Ovary (tissue), 7 donors: ENCODE measurements at regions not wholly inside any gene's neighbourhood (a gene's known extent, or its start where the extent isn't known, plus 50 kb on each side); places are given as distances from the start of the nearest gene placed in this dataset.

ENCODE experiments used
- DNase-seq, 5 donors: peaks; one replicate each; pipeline ENCODE4 v3.0.0-alpha.2; 2019 to 2020
- H3K27ac ChIP-seq, 2 donors: fragments of 200-600 bp; one replicate each; pipeline versions ENCODE4 v1.5.1 to v1.8.0; 2019 to 2022
- H3K27me3 ChIP-seq: fragments of 200-600 bp; one replicate; pipeline ENCODE4 v1.8.0; 2022
- H3K36me3 ChIP-seq: fragments of 200-600 bp; sonication (generic); one replicate; pipeline ENCODE4 v1.5.1; 2019
- H3K4me1 ChIP-seq: one replicate; pipeline ENCODE4 v1.8.1; 2013; ENCODE audit warnings: mild to moderate bottlenecking, moderate library complexity; ENCODE audit not compliant: insufficient read depth
- H3K4me3 ChIP-seq: fragments of 200-600 bp; sonication (generic); one replicate; pipeline ENCODE4 v1.5.1; 2017
- H3K9me3 ChIP-seq, 2 donors: fragments of 200-600 bp in 1 of 2; sonication (generic) in 1 of 2; one replicate each; pipeline versions ENCODE4 v1.5.1 to v1.8.1; 2013 to 2019; ENCODE audit warnings: mild to moderate bottlenecking in 1 of 2, moderate library complexity in 1 of 2
- CTCF ChIP-seq, 3 donors: fragments of 450-650 bp in 2 of 3; fragments of 200-600 bp in 1 of 3; IDR thresholded peaks; one replicate each; pipeline versions ENCODE4 v1.5.1 to v1.8.0; 2016 to 2022; ENCODE audit warnings: antibody characterized with exemption in 3 of 3, mild to moderate bottlenecking in 1 of 3
- EP300 ChIP-seq: sonication (generic); formaldehyde crosslinking; IDR thresholded peaks from one replicate; pipeline ENCODE4 v1.6.1; 2017; ENCODE audit warnings: antibody characterized with exemption
- POLR2A ChIP-seq: fragments of 450-650 bp; IDR thresholded peaks from one replicate; pipeline ENCODE4 v1.6.1; 2017; ENCODE audit warnings: antibody characterized with exemption, mild to moderate bottlenecking, moderate library complexity
- WGBS, 3 donors: extraction: QIAGEN DNeasy Blood & Tissue Kit in 1 of 3; methylation state at CpG; one replicate each; pipeline versions ENCODE4 v1.1.5 to v1.1.7; 2013 to 2017; 5-methylcytosine and 5-hydroxymethylcytosine counted together
- intact Hi-C, 4 donors: fragments of 100-400 bp; cut with DNase I; formaldehyde crosslinking; loops; one replicate each; pipeline versions ENCODE4 v1.11.0 to v1.15.1; 2022 to 2023
- donor health status: DM: no; HTN: no; CAD: no; lungs with moderate emphysema.
- donor health status: DM: no; HTN: no; CAD: no.
- donor health status: Bipolar disorder and iron deficiency.
- donor health status: DM: no; HTN: no; CAD: no.
- donor health status: DM: yes; HTN: yes; CAD: no.

- DNase-seq = no peak
- no peaks in the 10 kb centered on the region for H3K9me3 ChIP-seq
- peaks cover 1% of the 10 kb centered on the region for H3K4me1 ChIP-seq
- H3K27ac ChIP-seq = no peak overlapping the region
- intact Hi-C loops = loop anchor here in 1 of 4 donors (10.0 kb wide), 1 partner anchor 147 kb away; no protein-coding TSS in a partner anchor
- no peaks in the 10 kb centered on the region for H3K27me3 ChIP-seq
- TF ChIP-seq CTCF (IDR thresholded peaks at IDR 0.05) (no peak), EP300 (no peak), POLR2A (no peak)
- WGBS, 3 donors = 89 to 92% (median 89%) methylated on average over 2 of the region's 2 CpGs
- no peak overlapping the region for H3K4me3 ChIP-seq
- no peaks in the 10 kb centered on the region for H3K36me3 ChIP-seq
Observed at GRCh38 chr3:111331912-111332311, 210.1 kb upstream of the CD96 start.

GRCh38 chr3:111332488-111333080 lies 209.4 kb upstream of the CD96 start:
- intact Hi-C loops = loop anchor here in 1 of 4 donors (10.0 kb wide), 1 partner anchor 148 kb away; no protein-coding TSS in a partner anchor
- no peaks in the 10 kb centered on the region for H3K9me3 ChIP-seq

GRCh38 chr3:111333642-111334041 lies 208.4 kb upstream of the CD96 start:
- intact Hi-C loops = loop anchor here in 1 of 4 donors (10.0 kb wide), 1 partner anchor 149 kb away; no protein-coding TSS in a partner anchor
- 92 to 96% (median 96%) methylated on average over 3 of the region's 3 CpGs for WGBS, 3 donors
- TF ChIP-seq POLR2A = no peak
- TF ChIP-seq EP300 = no peak
- no peak for TF ChIP-seq CTCF (IDR thresholded peaks at IDR 0.05)

More at GRCh38 chr3:111332488-111333080, 209.4 kb upstream of the CD96 start:
- WGBS, 3 donors = 94 to 99% (median 95%) methylated on average over 3 of the region's 3 CpGs
- peaks cover 4% of the 10 kb centered on the region for H3K4me1 ChIP-seq
- no peak overlapping the region for H3K4me3 ChIP-seq
- no peak for TF ChIP-seq EP300
- TF ChIP-seq POLR2A = no peak
- no peak for TF ChIP-seq CTCF (IDR thresholded peaks at IDR 0.05)
- H3K27me3 ChIP-seq = no peaks in the 10 kb centered on the region
- no peaks in the 10 kb centered on the region for H3K36me3 ChIP-seq
- no peak for DNase-seq
- no peak overlapping the region for H3K27ac ChIP-seq

GRCh38 chr3:111335512-111336303 lies 206.3 kb upstream of the CD96 start:
- 88 to 93% (median 91%) methylated on average over 2 of the region's 2 CpGs for WGBS, 3 donors
- Histone ChIP-seq H3K27ac (no peak overlapping the region), H3K4me3 (no peak overlapping the region), H3K36me3 (no peaks in the 10 kb centered on the region), H3K9me3 (no peaks in the 10 kb centered on the region), H3K4me1 (peaks cover 4% of the 10 kb centered on the region), H3K27me3 (no peaks in the 10 kb centered on the region)
- no peak for TF ChIP-seq POLR2A
- no peak for TF ChIP-seq CTCF (IDR thresholded peaks at IDR 0.05)
- TF ChIP-seq EP300 = no peak
- no peak for DNase-seq
- intact Hi-C loops = loop anchor here in 1 of 4 donors (10.0 kb wide), 1 partner anchor 151 kb away; no protein-coding TSS in a partner anchor

More at GRCh38 chr3:111333642-111334041, 208.4 kb upstream of the CD96 start:
- Histone ChIP-seq H3K4me3 (no peak overlapping the region), H3K27me3 (no peaks in the 10 kb centered on the region), H3K27ac (no peak overlapping the region), H3K4me1 (peaks cover 4% of the 10 kb centered on the region), H3K9me3 (no peaks in the 10 kb centered on the region), H3K36me3 (no peaks in the 10 kb centered on the region)
- no peak for DNase-seq
